8988T (cell line): ENCODE measurements at regions not wholly inside any gene's neighbourhood (a gene's known extent, or its start where the extent isn't known, plus 50 kb on each side); places are given as distances from the start of the nearest gene placed in this dataset.
"Not testable (repeated sequence)": the region's sequence is repeated elsewhere in the genome, so short reads cannot be mapped to it uniquely, and the experiment has no call there.

Experiments used
- DNase-seq: peaks from one replicate; pipeline ENCODE4 v3.0.0; 2011

GRCh38 chr6:74609871-74610270 is 596.0 kb downstream of the COL12A1 start:
- DNase-seq: no peak

DNA sequence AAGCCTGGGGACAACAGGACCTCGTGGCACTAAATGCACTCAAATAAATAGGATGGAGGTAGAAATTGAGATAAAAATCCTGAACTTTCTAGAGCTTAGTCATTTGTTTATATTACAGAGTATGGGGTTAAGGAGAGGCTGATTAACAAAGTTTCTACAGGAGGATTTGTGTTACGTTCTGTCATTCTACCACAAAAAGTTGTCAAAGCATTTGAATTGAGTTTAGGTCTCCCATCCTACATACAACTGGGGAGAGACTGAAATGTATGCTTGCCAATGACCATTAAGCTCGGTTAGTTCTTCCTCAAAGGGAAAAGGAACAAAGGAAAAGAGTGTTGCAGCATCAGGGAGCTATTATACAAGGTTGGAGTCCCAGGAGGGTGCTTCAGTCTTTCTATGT is 597.9 kb downstream of the COL12A1 start:
- no peak for DNase-seq

GRCh38 chr6:74607468-74607867 is 598.4 kb downstream of the COL12A1 start:
- no peak for DNase-seq

DNA sequence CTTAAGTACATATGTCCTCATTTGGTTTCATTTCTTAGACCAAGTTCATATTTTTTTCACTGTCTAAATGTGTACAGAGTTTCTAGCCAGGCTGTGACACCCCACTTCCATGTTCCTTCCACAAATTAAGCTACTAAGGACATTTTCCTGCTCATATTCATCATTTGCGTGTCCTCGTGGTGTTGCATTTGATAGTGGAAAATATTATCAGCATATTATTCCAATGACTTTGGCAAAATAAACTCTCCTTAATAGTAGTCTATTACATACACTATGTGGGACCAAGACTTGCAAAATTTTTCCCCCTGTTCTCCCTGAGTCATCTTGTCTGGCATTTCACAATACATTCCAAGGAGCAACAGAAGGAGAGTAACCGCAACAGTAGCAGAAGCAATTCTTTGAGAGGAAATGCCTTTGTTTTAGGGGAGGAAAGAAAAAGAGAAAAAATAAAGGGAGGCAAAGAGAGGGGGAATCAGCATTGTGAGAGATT is 599.2 kb downstream of the COL12A1 start:
- no peak for DNase-seq

DNA sequence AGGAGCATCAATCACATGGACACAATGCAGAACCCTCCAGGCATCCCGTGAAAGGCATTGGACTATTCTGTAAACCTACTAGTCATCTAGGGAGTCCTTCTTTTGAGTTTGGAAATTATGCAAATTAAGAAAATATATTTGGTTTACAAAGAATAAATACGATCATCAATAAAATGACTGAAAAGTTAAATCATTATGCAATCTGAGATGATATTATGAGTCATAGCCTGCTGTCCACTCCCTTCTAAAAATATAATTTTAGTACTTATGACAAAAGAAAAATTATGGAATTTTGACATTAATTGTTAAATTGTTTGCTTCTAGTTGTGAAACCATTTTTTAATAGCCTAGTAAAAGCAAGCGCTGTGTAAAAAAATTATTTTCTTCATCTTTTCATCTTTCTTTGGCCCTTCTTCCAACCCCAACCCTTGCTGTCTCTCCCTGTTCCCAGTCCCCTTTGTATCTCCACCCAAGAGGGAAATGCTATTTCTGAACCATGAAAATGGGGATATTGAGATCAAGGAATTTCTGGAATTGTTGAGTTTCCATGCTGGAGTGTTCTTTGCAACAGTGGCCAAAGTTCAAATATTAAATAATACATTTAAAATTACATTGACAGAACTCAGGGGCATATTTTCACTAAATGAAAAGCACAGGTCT is 599.8 kb downstream of the COL12A1 start:
- DNase-seq: no peak

GRCh38 chr6:74604279-74604678 is 601.6 kb downstream of the COL12A1 start:
- DNase-seq: no peak

- no peak for DNase-seq
Observed at GRCh38 chr6:74603322-74604076, 602.4 kb downstream of the COL12A1 start.

DNA sequence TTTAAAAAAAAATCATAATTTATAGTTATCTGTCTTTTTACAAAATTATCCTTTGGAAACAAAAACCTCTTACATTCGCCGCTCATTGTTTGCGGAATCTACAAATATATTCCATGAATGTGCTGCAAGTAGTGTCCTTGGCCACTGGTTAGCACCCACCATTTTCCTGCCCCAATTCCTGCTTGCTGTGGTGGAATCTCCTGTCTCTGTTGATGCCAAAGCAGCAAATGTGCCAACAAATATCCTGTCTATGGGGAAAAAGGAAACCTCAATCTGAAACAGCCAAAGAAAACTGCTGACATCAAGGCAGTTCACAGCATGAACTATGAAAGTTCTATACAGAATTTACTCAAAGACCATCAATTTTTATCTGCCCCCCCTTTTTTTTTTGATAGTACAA is 603.6 kb downstream of the COL12A1 start:
- no peak for DNase-seq

DNA sequence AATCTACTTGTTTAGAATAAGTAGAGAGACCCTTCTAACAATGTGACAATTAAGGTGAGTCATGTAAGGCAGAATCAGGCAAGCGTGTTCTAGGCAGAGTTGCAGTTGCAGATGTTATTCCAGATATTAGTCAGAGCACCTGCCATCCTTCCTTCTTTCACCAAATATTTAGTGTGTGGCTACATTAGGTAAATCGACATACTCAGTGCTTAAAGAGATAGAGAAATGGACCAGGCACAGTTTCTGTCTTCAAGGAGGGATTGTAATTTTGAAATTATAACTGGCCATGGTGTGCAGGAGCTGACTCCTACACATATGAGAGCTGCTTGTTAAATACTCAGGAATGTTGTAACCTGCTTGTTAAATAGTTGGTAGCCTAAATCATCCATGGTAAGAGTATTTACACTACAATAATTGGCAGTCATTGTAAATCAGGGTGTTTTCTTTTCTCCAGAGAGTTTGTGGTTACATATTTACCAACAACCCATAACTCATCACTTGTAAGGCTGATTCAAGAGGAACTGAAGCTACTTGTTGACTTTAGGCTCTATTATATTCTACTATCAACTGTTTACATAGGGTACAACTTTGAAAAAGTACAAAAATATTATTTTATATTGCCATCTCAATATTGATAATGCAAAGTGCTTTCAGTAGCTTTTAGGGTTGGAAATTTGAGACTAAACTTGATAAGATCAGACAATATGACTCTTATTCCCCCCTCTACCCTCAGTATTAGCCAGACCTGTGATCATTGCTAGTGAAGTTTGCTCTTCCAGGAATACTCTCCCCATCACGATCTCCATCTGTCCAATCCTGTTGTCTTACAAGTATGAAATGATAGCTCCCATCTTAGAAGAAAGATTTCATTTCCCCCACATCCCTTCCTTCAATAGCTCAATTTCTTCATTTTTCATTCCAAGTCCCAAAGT is 607.1 kb downstream of the COL12A1 start:
- DNase-seq: no peak

DNA sequence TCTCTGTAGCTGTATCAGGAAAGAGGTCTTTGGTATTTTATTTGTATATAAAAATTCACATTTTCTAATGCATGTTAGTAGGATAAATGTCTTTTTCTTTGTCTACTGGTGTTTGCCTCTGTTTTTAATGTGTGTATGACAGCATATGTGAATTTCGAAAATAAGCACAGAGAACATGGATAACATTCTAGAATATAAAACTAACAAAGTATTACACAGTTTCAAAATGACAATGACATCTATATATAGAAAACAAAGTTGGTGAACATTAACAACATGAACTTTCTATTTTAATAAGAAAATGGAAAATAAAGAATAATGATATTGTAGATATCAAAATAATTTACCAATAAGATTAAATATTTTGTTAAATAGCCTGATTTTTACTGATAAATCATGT is 608.0 kb downstream of the COL12A1 start:
- DNase-seq: no peak

DNA sequence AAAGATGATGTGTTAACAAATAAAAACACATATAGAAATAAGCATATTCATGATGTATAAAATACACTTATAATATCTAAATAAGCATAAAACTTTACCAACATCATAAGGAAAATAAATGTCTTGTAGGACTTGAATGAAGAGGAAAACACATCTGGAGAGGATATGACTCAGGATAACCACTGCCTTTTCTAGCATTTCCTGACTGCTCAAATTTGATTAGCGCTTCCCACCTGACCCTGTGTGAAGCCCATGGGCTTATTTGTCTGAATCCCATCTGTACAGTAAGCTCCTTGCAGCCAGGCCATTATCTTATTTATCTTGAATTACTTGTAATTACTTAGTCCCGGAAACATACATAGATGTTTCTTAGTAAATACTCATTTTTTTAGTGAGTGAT is 608.6 kb downstream of the COL12A1 start:
- no peak for DNase-seq

DNA sequence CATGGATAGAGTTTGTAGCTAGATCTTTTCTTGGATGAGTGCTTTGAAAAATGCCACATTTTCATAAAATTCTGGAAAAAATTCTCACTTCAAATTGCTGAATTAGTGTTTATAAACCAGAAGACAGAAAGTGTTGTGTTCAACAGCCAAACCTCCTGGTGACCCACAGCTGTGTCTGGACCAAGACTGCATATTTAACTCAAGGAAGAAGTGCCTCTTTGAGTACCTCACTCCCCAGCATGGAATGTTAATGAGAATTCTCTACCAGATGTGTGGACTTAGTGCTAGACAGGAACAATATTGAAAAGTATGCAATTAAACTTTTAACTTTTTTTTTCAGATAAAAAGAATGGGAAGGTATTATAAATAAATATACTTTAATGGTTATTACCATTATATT is 609.3 kb downstream of the COL12A1 start:
- DNase-seq: no peak

- DNase-seq: not testable (repeated sequence)
Observed at GRCh38 chr6:74594350-74594749, 611.5 kb downstream of the COL12A1 start.

GRCh38 chr6:74588094-74588832 is 617.6 kb downstream of the COL12A1 start:
- DNase-seq: no peak

DNA sequence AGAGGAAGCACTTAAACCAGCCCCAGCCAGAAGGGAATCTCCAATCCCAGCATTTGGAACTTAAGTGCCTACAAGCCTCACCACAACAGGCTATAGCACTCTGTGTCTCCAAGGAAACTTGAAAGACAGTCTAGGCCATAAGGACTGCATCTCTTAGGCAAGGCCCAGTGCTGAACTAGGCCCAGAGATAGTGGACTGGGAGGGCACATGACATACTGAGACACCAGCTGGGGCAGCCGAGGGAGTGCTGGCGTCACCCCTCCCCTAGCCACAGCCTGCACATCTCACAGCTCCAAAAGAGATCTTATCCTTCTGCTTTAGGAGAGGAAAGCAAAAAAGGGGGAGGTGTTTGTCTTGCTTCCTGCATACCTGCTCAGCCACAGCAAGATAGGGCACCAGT is 618.5 kb downstream of the COL12A1 start:
- DNase-seq: no peak

DNA sequence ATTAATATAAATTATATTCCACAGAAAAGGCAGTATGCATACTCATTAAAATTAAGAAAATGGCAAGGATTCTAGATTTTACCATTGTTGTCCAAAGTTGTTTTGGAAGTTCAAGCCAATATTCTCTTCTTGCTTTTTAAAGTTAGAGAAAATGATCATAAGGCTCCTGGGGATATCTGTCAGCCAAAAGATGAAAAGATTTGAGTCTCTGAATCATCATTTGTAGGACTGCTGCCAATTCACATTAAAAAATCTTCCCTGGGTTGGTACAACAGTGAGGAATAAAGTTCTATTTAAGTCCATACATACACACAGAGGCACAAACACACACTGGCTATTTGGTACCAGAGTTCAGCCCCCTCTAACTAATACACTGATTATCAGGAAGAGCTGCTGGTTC is 620.1 kb downstream of the COL12A1 start:
- DNase-seq: no peak

- no peak for DNase-seq
Observed at GRCh38 chr6:74581681-74582080, 624.2 kb downstream of the COL12A1 start.

- no peak for DNase-seq
Observed at GRCh38 chr6:74579794-74580193, 626.1 kb downstream of the COL12A1 start.

- DNase-seq: no peak
Observed at GRCh38 chr6:74579047-74579446, 626.8 kb downstream of the COL12A1 start.

DNA sequence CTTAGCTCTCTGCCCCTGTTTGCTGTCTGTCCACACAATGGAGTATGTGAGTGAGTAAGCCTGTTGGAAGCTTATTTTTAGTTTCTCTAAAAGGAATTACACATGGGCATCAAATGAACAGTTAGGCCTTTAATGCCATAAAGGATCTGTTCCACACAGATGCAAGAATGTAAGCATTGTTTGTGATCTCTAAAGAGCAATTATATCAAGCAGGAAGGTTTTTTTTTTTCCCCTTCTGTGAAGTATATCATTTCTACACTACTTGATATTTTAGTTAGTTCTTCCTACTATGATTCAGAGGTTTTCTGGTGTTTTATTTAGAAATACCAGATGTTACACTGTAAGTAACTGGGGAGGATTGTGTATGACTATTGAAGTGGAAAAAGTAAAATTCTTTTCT is 627.5 kb downstream of the COL12A1 start:
- DNase-seq: no peak

GRCh38 chr6:74577619-74578018 is 628.2 kb downstream of the COL12A1 start:
- DNase-seq: no peak

GRCh38 chr6:74574794-74575193 is 631.1 kb downstream of the COL12A1 start:
- DNase-seq: no peak

- DNase-seq: no peak
Observed at GRCh38 chr6:74573613-74574012, 632.2 kb downstream of the COL12A1 start.
